Muscle of arm (tissue), 1 donor: ENCODE measurements at regions not wholly inside any gene's neighbourhood (a gene's known extent, or its start where the extent isn't known, plus 50 kb on each side); places are given as distances from the start of the nearest gene placed in this dataset.

Experiments
- DNase-seq: peaks from one replicate; pipeline ENCODE4 v3.0.0-alpha.2; 2013

DNA sequence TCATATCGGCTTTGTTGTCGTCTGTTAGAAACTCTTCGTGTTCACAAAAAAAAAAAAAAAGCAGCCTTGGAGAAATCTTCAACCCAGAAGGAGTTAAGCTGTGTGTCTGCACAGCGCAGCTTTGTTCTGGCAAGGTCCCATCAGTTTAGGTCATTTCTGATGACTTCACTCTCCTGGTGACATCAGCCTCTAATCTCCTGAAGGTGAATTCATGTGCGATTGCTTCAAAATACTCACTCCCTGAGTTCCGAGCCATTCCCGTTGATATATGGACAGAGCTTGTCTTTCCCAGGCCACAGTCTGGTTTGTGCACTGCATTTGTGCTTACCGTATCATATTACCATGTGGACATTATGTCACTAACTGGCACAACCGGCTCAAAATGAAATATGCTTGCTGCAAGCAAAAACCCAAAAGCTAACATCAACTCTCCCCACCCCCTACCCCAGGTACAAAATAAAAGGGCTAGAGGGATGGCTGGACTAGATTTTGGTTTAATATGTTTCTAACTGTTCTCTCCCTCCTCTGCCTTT lies 342.4 kb downstream of the KCNRG start:
- peak; percentile 67 for DNase-seq

DNA sequence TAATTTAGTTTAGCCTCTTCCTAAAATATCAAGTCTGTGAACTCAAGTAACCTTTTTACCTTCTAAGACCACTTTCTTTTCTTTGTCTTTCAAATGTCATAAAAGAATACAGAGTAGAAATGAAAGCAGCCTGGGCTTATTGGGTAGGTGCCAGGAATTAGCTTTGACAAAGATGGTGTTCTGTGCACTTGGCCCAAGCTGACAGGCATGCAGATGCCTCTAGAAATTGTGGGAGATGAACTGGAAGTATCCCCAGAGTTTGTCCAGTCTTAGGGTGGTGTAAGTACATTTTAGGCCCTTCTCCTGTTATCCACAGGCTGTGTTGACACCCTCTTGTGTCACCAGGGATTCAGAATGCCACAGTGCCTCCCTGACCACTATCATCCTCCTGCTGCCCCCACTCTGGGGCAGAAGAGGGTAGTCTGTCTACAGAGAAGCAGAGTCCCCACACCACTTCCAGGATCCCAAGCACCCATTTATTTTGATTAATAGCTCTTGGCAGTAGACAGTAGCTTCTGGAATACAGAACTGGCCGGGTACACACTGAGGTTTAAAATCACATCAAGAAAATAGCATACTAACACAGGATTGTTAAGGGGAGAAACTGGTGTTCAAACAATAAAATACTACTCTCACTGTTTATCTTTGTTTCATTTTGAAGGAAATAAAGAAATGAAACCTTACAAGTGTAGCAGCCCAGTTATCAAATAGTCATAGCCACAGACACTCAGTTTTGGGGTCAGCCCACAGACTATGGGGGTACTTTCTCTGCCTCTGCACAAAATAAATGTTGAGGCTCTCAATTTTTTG lies 343.2 kb downstream of the KCNRG start:
- peak; percentile 35 for DNase-seq

DNA sequence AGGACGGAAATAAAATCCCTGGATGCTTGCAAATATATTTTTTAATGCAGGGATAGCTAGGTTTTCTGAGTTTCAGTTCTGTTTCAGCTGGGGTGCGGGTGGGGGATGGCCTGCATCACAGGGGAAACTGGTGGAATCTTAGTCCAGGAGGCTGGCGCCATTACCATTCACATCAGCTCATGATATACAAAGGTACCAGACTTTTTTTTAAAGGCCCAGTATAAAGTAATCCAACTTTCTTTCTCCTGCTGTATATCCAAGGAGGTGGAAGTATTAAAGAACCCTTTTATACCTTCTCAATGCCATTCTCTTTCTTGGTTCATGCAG lies 343.8 kb downstream of the KCNRG start:
- no peak for DNase-seq

DNA sequence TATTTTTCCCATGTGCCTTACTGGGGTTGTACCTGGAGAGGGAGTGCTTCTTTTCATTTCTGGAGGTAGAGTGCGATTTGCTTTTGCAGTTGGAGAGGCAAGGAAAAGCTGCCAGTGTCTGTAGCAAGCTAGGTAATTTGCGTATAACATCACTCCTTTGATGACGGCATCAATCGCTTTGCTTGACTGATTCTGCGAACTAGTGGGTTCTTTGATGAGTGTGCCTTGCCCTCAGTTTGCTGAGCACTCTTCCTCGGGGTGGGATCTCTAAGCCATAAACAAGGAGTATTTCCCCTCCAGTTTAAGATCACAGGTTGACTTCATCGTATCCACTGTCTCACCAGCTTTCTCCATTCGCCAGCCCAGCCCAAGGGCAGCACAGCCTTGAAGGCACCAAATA lies 344.5 kb downstream of the KCNRG start:
- no peak for DNase-seq

DNA sequence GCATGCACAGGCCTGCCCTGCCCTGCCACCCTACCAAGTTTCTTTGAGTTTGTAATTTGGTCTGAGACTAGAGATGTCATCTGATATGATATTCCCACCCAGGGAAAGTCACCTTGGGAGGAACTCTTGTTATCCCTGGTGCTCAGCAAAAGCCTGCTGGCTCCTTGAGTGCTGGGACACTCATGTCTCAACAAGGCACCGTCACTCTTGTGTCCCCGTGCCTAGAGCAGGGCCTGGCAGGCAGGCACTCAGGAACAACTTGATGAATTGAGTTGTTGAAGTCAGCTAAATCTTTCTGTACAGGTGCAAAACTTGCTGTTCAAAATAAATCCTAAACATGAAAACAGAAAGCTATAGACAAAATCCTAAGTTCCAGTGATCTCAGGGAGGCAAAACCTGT lies 345.4 kb downstream of the KCNRG start:
- no peak for DNase-seq

DNA sequence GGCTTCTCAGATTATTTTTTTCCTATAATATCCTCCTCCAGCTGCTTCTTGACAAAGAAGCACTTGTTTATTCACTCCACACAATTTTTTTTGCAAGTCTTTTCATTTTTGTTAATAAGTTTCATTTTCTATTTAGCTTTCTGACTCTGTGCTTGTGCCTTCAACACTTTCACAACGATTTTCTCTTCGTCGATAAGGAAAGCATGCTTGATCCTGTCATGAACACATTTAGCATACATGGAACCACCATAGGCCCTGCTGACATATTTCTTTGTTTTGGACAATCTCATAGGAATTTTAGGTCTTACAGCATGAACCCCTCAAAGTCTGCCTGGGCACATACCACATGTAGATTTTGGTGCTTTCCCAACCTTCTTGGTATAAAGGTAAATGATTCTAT lies 346.0 kb downstream of the KCNRG start:
- DNase-seq = no peak

DNA sequence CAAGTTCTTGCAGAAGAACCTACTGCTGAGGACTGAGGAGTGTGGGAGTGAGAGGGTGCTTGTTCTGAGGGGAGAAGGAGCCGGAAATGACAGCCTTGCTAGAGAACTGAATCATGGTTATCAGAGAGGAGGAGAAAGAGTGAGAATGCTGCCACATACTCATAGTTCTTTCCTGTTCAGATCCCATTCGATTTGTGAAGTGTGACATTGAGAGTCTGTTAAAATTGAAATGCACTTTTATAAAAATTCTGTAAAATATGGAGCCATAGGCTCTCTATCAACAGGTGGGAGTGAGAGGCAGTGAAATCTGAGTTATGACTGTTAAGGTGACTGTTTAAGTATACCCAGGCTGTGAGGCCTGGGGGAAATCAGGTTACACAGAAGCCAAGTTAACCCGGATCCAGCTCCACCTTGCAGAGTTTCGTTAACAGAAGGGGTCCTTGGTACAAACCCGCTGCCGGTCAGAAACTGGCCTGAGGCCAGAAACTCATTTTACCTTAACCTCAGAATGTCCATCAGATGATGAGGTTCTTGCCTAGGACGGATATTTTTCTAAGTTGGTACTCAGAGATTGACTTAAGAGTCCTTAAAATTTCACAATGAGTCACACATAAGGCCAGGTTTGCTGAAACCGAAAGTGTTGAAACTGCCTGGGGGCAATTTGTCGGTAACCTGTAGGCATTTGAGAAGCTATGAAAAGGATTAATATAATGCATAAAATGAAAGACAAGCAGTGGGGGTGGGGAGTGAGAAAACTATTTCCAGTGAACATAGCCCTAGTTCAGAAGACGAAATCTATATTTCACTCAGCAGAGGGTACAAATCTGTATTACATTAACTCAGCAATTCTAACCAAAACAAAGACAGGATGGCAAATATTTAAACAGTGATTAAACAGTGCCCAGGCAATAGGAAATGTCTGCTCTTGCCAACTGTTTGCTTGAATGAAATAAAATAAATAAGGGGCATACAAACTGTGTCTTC lies 350.5 kb downstream of the KCNRG start:
- no peak for DNase-seq

DNA sequence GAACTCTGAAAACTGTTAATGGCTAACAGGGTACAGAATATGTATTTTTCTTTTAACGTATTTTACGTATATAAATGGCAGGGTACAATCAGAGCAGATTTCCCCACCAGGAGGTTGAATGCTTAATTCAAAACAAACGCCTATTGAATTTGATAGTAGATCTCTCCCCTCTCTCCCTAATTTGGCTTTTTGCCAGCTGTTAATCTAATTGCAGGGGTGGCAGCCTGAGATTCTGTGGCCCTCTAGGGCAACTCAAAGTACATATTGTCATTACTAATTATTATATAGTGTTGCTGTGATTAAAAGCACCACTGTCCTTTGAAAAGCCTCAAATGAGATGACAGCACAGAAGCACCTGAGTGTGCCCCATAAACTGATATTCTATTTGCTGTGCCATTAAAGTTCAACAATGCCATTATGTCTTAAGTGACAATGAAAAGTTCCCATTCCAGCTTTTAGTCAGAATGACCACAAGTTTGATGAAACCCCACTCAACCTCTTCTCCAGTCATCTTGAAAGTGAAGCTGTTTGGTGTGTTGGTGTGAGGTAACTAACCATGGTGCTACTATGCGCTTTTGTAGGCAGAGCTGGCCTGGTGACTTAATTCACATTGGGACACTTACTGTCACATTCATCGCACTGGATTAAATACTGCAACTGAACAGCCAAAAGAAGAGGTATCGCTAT lies 351.4 kb downstream of the KCNRG start:
- no peak for DNase-seq

DNA sequence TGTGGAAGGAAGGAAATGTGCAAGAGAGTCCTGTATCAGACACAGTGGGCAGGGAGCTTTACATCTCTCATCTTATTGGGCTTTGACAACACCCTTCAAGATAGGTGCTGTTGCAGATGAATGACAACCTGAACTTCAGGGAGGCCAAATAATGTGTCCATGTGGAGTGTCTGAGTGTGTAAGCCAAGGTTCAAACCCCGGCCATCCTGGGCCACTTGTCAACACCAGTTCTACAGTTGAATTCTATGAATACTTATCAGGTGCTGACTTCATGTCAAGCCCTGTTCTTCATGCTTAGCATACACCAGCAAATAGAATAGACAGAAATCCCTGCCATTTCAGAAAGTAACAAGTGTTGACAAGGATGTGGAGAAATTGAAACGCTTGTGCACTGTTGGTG lies 354.4 kb downstream of the KCNRG start:
- DNase-seq = no peak

DNA sequence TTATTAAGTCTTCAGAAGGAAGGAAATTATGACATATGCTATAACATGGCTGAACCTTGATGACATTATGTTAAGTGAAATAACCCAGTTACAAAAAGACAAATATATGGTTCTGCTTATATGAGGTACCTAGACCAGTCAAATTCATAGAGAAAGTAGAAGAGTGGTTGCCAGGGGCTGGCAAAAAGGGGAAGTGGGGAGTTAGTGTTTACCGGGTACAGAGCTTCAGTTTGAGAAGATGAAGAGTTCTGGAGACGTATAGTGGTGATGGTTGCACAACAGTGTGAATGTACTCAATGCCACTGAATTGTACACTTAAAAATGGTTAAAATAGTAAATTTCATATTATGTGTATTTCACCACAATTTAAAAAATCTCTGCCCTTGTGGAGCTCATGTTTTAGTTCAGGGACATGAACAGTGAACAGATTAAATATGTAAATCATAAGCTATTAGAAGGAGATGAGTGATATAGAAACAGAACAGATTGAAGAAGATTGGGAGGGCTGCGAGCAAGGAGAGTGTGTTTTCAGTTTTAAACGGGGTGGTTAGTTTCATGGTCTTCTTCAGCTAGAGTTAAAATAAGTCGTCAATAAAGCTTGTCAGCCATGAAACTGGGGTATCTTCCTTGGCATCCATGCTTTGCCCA lies 355.2 kb downstream of the KCNRG start:
- DNase-seq = no peak

DNA sequence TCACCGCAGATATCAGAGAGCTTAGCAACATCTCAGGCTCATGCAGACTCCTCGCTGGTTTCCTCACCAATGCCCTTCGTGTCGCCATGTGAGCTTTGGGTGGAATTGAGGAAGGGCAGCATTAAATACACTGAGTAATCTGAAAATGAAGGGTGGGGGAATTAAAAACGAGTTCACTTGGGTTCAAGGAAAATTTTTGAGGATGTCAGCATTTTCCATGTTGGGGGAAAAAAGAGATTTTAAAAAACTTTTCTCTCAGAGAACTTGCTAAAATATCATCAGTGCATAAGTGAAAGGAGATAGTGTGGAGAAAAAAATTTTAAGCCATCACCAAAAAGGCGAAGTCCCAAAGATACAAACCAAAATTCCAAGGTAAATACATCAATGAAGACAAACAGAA lies 359.3 kb downstream of the KCNRG start:
- no peak for DNase-seq

DNA sequence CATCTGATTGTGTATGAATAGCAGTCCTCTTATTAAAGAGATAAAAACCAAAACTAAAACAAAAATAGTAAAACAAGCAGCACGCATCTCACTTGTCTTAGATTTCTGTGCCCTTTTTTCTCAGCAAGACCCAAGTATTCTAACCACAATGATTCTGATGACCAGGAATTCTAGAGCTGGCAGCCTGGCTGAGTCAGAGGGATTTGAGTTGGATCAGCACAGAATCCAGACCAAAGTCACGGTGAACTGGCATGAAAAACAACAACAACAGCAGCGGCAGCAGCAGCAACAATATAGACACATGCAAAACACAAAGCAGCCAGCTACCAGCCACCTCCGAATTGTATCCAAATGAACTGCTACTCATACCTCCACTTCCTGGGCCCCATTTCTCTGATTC lies 360.5 kb downstream of the KCNRG start:
- DNase-seq = no peak

DNA sequence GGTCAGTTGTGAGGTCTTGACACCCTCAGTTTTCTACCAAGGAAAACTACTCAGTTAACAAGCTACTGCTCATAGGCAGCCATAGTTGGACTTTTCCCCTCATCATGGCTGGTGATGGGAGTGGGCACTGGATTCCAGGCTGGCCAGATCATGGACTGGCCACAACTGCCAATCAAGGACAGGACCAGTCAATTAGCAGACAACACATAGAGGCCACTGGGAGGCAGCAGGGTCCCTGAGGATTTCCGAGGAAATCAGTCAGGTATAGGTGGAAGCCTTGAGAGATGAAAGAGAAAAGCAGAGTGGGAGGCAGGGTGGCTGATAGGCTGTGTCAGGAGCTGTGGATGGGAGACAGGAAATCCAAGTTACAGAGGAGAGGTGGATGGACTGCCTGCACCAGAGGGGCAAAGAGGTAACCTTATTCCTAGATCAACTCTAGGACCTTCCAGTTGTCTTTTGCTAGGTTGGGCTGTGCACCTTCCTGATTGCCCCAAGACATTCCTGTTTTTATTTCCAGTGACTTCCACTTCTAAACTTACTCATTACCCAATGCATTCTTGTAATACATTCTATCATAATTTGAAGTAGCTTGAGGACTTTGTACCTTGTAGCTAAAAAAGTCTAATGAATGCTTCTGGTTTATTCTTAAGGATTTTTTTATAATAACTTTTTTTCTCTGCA lies 361.8 kb downstream of the KCNRG start:
- no peak for DNase-seq

DNA sequence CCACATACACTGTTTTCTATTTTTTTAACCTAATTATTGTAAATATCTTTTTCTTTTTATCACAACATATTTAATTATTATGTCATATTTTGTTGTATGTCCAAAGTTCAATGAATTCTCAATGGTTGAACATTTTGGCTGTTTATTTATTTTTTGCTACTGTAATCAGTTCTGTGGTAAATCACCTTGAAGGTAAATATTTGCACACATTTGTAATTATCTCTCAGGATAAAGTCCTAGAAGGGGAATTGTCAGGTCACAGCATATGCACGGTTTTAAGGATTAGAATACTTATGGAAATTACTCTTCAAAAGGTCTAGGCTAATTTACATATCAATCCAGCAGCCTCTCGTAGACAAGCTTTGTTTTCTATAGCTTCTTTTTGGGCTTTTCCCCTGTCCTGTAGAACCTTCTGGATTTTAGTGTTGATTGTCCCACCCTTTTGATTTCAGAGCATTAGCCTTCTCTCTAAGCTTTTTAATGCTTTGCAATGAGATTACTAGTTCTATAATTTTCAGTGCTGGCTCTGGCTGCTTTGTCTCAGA lies 362.6 kb downstream of the KCNRG start:
- no peak for DNase-seq

DNA sequence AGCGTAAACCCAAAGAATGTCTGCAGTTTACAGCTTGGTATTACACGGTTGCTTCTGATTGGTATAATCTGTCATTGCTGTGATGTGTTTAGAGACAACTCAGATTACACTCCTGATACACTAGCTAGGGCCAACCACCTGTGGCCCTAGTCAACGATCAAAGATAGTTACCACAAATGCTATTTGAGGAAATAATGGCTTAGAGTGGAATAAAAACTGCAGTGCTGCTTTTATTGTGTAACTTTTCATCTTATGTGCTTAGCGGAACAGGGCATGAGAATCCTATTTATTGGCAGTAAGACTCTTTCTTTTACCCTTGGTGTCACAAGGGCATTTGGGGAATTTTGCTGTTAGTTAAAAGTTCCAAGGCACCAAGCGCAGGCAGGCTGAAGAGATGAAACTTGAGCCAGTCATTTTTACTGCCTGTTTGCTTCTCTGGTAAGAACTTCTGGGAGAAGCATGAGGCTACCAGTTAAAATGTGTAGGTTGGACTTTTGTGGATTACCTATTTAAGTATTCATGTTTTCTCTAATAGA lies 363.3 kb downstream of the KCNRG start:
- no peak for DNase-seq

DNA sequence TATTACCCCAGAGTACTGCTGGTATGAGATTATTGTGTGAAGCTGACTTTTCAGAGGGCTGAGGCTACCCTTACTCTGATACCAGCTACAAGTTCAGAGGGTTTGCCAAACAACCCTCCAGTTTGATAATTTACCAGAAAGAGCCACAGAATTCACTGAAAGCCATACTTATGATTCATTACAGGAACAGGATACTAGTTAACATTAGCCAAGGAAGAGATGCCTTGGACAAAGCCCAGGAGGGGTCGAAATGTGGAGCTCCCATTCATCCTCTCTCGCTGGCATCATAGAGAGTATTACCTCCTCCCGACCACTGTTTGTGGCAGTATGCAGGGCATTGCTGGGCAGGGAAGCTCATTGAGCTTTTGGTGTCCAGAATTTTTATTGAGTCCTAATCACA lies 364.3 kb downstream of the KCNRG start:
- DNase-seq = no peak

DNA sequence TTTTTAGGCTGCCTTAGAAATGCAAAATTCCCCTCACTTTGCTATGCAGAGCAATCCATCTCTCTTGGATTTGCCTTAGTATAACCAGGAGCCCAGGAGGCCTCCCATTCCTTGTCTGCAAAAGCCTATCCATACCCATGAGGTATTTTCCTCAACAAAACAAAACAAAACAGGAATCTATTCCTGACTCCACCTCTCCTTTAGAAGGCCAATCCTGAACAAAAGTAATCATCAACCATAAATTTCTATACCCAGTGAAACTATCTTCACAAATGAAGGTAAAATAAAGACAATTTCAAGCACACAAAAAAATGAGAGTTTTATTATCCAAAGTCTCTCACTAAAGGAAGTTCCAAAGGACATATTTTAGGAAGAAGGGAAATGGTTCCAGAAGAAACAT lies 365.7 kb downstream of the KCNRG start:
- DNase-seq = no peak

DNA sequence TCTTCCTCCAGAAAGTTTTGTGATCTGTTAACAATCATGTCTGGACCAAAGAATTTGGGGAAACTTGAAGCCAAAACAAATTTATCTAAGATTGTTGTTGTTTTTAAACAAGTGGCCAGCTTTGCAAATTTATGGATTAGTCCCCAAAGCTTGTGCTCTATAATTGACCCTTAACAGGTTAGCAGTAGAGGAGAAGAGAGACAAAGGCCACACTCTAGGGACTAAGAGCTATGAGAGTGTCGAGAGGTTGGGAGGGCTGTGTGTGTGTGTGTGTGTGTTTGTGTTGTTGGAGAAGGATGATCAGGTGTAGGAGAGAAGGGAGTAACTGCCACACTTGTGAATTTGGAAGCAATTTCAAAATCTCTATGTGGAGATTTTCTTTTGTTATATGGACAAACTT lies 367.3 kb downstream of the KCNRG start:
- no peak for DNase-seq

DNA sequence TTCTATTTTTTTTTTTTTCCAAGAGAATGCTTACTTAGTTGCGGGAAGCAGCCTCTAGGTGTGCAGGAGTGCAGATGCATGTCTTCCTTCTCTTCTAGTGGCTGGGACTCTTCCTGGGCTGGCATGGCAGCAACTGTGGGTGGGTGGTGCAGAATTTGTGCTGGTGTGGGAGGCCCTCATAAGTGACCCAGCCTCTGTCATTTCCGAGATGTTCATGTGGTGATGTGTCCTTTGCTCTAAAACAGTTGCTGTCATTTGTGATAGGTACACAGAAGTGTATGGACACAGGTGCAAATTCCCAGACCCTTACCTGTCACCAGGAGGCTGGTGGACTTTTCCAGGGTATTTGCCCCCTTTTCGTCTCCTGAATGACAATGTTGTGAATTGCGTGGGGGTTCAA lies 367.7 kb downstream of the KCNRG start:
- no peak for DNase-seq

DNA sequence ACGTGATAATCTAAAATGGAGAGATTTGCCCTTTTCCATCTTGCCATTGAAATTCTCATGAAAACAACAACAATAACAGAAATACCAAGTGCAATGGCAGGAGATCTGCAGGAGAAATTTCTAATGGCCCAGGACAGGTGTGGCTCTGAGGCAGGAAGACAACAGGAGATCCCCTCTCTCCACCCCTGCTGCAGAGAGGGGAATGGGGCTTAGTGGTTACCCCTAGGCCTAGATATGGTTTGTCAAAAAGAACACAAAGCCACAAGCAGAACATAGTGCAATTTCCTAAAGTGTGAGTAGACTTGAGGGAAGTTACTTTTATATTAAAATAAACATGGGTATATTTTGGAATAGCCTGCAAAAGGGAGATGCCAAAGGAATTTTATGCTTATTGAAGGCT lies 369.5 kb downstream of the KCNRG start:
- no peak for DNase-seq
